NCI-H460 (cell line): ENCODE measurements at regions not wholly inside any gene's neighbourhood (a gene's known extent, or its start where the extent isn't known, plus 50 kb on each side); places are given as distances from the start of the nearest gene placed in this dataset.

ENCODE experiments used
- DNase-seq: peaks from one replicate; pipeline ENCODE4 v3.0.0-alpha.2; 2016; ENCODE audit warnings: low read depth; ENCODE audit errors: extremely low read depth

DNA sequence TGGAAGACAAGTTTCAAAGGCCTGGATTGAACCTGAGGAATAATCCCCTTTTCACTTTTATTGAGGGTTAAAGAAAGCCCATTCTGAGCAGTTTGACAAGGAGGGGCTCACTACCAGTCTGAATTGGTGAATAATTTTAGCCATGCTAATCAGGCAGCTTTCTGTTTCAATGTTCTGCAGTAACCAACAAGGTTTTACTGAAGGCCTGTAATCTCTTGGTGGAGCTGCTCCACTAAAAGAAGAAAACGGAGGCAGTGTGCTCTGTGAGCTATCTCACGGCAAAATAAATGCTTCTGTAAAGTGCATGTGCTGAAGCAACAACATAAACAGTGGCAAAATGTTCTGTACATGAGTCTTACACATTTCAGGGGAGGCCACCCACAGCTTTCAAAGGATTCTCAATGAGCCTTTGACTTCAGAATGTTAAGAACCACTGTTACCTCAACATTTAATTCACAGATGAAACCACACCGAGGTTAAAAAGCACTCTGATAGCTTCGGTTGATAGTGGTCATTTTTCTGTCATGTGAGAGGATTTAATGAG lies 111.2 kb downstream of the LRIG3 start:
- DNase-seq = no peak

DNA sequence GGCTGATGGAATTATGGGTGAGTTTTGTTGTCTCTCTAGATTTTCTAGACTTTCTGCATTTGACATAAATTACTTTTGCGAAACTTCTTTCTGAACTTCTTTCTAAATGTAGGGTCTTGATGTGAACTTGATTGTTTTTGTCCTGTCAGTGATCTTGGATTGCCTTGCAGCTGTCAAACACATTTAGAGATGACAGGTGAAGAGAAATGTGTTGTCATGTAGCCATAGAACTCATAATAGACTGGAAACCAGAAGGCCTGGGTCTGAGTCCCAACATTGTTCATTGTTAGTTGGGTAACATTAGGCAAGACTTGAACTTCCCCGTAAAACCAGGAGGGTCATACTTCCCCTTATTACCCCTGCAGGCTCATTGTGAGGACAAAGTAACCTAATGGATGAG lies 109.0 kb downstream of the LRIG3 start:
- no peak for DNase-seq

DNA sequence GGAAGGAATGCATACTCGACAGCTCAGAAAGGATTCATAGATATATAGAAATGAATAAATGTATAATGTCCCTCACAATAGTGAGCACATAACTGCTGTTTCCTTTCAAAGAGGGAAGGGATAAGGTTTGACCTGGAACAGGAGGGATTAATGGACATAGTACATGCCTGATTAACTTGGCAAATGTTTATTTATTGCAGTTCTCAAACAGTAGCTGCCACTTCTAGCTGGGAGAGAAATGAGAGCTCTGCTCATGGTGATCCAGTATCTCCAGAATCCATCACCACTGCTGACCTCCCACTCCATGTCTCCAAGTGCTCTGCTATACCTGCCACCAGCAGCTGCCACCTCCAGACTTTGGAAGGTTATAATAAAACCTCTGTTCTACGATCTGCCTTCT lies 108.1 kb downstream of the LRIG3 start:
- no peak for DNase-seq

DNA sequence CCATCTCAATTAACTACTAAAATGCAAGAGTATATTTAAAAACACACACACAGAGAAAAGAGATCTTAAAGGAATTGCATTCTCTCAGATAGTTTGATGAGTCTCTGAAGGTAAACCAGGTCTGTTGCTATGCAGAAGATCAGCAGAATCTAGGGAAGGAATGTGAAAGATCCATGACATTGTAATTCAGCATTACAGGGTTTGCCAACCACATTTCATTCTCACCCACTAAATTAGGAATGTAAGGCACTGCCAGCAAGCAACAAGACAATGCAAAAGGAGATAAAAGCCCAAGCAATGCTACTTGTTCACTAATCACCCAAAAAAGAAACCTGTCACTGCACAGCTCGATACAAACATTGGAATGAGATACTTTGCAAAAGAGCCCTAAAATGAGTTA lies 106.3 kb downstream of the LRIG3 start:
- DNase-seq = no peak

DNA sequence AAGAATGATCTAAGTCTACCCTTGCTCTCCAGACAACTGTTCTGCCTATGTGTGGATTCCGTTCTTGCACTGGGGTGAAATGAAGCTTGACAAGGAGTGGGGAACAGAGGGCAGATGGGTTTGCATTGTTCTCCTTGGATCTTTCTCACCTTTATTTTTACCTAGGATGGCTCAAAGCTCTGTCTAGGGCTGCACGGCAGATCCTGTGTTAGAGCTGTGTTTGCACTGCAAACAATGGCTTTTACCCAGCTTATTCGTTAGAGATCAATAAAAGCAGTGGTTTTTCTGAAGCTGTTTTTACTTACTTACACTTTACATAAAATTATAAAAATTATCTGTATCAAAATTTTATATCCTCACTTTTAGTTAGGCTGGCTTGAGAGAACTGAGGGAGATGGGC lies 105.1 kb downstream of the LRIG3 start:
- DNase-seq = no peak

DNA sequence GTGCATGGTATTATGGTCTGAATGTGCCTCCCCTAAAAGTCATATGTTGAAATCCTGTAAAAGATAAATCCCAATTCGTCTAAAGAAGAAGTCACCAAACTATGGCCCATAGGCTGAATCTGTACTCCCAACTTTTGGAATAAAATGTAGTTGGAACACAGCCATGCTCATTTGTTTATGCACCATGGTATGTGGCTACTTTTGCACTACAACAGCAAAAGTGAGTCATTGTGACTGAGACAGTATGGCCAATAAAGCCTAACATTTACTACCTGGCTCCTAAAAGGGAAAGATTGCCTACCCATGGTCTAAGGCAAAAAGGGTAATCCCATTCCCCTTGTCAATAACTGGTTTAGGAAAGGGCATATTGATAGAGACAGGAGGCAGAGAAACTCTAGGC lies 101.8 kb downstream of the LRIG3 start:
- no peak for DNase-seq

DNA sequence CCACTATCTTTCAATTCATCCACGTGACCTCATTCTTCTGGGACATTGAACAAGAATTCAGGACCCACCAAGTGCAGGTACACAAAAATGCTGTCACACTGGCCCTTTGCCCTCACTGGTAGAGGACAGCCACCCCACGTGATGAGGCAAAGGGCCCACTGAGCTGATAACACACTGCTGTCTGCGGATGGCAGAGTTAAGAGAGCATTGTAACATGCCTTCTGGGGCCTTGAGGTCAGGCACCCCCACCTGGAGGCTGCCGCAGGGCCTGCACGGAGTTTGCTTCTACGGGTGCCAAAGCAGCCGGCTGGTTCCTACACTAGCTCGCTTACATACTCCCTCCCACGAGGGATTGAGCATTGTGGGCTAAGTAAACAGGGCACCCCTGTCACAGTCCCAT lies 101.0 kb downstream of the LRIG3 start:
- no peak for DNase-seq

DNA sequence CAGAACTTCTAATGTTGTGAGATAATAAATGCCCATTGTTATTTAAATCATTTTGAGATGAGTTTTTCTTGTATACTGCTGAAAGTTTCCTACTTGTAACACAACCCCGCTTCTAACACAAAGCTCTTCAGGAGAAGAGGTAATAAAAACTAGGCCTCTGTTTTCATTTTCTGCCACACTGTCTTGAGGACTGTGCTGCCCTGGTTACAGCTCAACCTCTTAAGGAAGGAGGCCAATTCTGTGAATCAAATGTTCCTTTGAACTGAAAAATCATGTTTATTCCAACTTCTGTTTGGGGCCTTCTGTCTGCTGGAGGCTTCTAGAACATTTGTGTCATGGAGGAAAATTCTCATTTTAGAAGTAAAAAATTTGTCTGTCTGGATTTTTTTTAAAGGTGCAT lies 100.3 kb downstream of the LRIG3 start:
- no peak for DNase-seq
